GM19025 (cell line): ENCODE measurements at regions not wholly inside any gene's neighbourhood (a gene's known extent, or its start where the extent isn't known, plus 50 kb on each side); places are given as distances from the start of the nearest gene placed in this dataset.

ENCODE experiments used
- ATAC-seq: cut with Tn5 transposase; IDR thresholded peaks from one replicate; pipeline ENCODE4 v1.9.1; 2021; ENCODE audit warnings: mild to moderate bottlenecking, low read depth, moderate library complexity; ENCODE audit not compliant: unreplicated experiment

DNA sequence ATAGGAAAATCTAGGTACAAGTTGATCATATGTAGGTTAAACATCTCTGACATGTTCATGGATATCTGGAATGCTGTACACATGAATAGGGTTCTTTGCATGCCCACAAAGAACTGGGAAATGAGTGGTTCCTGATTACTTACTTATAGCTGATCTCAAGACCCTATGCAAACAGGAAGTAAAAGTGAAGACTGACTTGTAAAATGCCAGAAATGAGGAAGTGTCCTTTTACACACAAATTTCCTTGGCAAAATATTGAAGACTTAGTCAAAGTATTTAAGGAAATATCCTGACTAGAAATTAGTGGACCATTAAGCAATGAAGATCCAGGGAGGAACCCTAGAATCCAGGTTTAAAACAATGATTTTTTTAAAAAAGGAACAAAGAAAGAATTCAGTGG lies 203.7 kb upstream of the DLGAP1 start:
- no peak for ATAC-seq

- no peak for ATAC-seq
Observed at GRCh38 chr18:4653418-4653817, 198.3 kb upstream of the DLGAP1 start.

- ATAC-seq = no peak
Observed at GRCh38 chr18:4641771-4642368, 186.8 kb upstream of the DLGAP1 start.

GRCh38 chr18:4640349-4641012 lies 185.4 kb upstream of the DLGAP1 start:
- no peak for ATAC-seq

GRCh38 chr18:4639628-4640310 lies 184.7 kb upstream of the DLGAP1 start:
- peak; percentile 84 for ATAC-seq

- no peak for ATAC-seq
Observed at GRCh38 chr18:4638680-4639079, 183.6 kb upstream of the DLGAP1 start.

GRCh38 chr18:4637876-4638275 lies 182.8 kb upstream of the DLGAP1 start:
- ATAC-seq = no peak

DNA sequence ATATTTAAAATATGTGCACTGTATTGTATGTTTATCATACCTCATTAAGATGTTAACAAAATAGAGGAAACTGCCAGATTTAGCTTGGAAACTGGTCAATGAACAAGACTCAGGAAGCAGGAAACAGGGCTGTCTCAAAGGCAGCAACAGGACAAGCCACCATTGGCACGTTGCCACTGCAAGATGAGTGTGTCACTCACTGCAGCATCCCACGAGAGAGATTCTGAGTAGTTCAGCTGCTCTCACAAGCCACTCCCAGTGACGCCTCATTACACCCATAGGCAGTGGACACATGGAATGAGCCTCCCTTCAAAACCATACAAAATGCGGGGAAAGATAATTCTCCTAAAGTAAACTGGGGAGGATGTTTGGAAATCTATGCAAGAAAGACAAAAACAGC lies 181.9 kb upstream of the DLGAP1 start:
- ATAC-seq = no peak

- no peak for ATAC-seq
Observed at GRCh38 chr18:4631239-4631638, 176.1 kb upstream of the DLGAP1 start.

- no peak for ATAC-seq
Observed at GRCh38 chr18:4605212-4605611, 150.1 kb upstream of the DLGAP1 start.

GRCh38 chr18:4603955-4604354 lies 148.8 kb upstream of the DLGAP1 start:
- ATAC-seq = no peak

GRCh38 chr18:4599312-4599711 lies 144.2 kb upstream of the DLGAP1 start:
- ATAC-seq = peak; percentile 61

DNA sequence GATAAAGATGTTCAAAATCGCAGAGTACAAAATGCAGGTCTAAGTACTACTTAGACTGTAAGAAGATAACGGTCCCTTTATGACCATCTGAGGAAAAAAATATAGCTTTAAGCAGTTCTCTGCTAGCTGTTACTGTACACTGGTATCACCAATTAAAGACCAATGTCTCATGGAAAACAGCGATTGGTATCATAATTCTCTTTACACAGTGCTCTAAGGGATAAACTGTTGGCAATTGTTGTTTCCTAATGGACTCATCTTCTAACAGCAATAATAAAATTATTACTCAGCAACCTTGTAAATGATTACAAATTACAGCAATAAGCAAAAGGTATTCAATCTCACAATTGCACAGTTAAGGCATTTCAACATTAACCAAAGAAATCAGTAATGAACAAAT lies 142.2 kb upstream of the DLGAP1 start:
- ATAC-seq = no peak

DNA sequence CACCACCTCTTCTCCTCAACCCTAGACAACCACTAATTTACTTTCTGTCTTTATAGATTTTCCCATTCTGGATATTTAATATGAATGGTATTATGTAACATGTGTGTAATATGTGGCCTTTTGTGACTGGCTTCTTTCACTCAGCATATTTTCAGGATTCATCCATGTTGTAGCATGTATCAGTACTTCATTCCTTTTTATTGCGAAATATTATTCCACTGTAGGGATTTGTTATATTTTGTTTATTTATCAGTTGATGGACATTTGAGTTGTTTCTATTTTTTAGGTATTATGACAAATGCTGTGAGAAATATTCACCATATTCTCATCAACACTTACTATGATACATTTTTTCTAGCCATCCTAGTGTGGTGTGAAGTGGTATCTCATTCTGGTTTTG lies 138.8 kb upstream of the DLGAP1 start:
- ATAC-seq = no peak

DNA sequence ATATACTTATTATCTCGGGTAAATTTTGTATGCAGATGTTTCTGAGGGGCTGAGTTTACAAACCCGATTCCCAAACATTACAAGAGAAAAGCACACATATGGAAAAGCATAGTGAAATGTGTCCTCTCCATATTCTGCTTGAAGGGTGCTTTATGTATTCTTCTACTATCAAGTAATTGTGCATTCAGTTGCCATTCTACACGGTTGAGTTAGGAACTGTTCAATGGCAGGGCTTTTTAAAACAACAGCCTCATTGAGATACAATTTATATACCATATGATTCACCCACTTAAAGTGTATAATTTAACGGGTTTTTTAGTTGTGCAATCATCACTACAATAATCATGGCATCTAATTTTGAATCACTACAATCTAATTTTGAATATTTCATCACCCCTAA lies 138.4 kb upstream of the DLGAP1 start:
- ATAC-seq = no peak

- no peak for ATAC-seq
Observed at GRCh38 chr18:4589056-4589800, 134.1 kb upstream of the DLGAP1 start.

DNA sequence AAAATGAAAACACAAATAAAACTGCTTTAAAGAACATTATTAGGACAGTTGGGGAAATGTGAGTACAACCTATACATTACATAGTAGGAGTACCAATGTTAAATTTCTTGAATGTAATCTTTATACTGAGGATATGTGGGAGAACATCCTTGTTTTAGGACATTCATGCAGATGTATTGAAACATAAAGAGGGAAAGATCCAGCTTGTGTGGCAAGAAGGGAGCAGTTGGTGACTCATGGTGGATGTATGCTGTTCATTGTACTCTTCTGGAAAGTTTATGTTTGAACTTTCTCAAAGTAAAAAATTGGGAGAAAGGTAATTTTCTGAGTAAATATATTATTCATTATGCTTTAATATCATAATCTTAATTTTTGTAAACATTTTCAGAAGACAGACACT lies 132.1 kb upstream of the DLGAP1 start:
- ATAC-seq = no peak

DNA sequence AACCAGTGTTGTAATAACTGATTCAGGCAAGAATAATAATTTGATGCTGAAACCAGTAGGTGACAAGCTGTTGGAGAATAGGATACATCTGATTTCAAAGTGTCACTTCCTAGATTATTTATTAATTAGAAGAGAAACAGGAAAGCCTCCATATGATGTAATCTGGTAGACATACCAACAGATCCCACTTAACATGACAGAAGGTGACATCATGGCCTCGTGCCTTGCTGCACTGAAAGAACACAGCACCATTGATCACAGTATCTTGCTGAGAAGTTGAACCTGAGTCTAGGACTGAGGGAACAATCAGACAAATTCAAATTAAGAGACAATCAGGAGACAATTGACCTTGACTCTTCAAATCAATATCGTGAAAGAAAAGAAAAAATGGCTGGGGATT lies 131.6 kb upstream of the DLGAP1 start:
- ATAC-seq = no peak

DNA sequence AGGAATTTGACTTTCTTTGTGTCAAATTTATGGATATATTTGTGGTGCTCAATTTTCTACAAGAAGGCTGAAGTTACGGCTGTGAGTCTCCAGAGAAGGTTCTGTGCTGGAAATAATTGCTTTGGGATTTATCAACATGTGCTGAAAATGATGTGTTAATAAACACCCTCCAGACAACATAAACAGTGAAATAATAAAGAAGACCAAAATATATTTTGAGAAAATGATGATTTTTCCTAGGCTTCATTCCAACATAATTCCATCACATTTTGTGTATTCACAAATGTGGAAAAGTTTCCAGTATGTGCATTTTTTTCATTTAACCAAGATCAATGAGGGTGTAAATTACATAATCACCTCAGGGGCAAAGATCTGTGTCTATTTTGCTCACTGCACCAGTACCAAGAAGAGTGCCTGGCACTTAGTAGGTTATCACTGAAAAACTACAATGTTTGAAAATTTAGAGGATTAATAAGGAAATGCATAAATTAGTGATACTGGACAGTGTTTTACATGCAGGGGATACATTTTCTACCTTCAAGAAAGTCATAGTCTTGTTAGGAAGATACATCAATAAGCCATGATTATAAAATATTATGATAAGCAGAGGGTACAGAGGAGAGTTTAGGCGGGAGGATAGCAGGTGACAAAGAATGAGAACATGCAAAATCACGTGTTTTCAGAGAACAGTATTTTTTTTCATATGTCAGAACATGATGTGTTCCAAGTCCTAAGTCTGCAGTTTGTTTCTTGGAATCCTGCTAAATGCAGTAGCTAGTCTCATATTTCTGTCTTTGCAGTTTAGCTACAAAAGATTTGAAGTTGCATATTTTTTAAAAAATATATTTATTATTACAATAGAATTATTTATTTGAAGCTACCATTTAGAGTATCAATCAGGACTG lies 127.6 kb upstream of the DLGAP1 start:
- ATAC-seq = no peak

- no peak for ATAC-seq
Observed at GRCh38 chr18:4581966-4582365, 126.9 kb upstream of the DLGAP1 start.
